WI38 (cell line): ENCODE measurements at regions not wholly inside any gene's neighbourhood (a gene's known extent, or its start where the extent isn't known, plus 50 kb on each side); places are given as distances from the start of the nearest gene placed in this dataset.

Experiments
- H3K4me3 ChIP-seq: 2 replicates; pipeline ENCODE4 v1.5.1; 2011; ENCODE audit warnings: low read depth, mild to moderate bottlenecking, control low read depth, low read length
- TF ChIP-seq, protein P1 (sequence below): IDR thresholded peaks from 2 replicates; pipeline ENCODE4 v1.5.1; 2012; ENCODE audit warnings: low read depth, mild to moderate bottlenecking, control low read depth, low read length

DNA sequence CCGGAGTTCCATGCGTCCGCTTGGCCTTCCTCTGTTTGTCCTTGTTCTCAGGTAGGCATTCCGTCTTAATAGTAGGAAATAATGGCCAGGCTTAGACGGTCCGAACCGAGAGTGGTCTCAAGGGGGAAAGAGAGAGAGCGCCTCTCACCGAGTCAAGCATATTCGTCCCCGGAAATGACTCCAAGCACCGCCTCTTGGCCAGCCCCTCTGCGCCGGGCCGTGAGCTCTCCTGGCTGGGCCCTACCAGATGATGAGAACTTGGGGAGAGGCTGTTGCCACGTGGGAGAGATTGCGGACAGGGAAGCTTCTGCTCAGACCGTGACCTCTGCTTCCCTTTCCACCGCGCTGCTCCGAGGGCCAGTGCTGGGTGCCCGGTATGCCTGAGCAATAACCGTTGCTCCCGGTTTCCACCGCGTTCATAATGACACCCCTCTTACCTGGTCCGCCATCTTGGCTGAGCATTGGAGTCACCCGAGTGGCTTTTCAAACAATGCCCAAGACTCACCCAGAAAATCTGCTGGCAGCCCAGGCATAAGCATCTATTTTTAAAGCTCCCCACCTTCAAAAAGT lies 251.1 kb upstream of the SHH start:
- no peak overlapping the region for H3K4me3 ChIP-seq
- TF ChIP-seq, protein P1, sequence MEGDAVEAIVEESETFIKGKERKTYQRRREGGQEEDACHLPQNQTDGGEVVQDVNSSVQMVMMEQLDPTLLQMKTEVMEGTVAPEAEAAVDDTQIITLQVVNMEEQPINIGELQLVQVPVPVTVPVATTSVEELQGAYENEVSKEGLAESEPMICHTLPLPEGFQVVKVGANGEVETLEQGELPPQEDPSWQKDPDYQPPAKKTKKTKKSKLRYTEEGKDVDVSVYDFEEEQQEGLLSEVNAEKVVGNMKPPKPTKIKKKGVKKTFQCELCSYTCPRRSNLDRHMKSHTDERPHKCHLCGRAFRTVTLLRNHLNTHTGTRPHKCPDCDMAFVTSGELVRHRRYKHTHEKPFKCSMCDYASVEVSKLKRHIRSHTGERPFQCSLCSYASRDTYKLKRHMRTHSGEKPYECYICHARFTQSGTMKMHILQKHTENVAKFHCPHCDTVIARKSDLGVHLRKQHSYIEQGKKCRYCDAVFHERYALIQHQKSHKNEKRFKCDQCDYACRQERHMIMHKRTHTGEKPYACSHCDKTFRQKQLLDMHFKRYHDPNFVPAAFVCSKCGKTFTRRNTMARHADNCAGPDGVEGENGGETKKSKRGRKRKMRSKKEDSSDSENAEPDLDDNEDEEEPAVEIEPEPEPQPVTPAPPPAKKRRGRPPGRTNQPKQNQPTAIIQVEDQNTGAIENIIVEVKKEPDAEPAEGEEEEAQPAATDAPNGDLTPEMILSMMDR = no peak

DNA sequence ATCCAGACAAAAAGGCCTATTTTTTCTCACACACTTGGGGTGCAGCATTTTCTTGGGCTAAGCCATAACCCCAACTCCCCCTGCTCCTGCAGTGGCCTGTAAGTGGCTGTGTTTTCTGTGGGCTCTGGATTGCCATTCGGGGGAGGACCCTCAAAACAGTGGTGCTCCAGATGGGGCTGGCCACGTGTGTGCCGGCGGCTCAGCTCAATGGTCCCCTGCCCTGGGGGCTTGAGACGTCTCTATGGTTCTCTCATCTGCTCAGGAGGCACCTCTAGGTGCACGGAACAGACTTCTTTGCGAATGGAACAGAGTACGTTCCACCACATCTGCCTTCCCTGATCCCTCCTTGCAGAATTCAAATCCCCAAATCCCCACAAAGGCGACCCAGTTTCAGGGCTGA lies 250.0 kb upstream of the SHH start:
- no peak overlapping the region for H3K4me3 ChIP-seq
- TF ChIP-seq, protein P1 = no peak

DNA sequence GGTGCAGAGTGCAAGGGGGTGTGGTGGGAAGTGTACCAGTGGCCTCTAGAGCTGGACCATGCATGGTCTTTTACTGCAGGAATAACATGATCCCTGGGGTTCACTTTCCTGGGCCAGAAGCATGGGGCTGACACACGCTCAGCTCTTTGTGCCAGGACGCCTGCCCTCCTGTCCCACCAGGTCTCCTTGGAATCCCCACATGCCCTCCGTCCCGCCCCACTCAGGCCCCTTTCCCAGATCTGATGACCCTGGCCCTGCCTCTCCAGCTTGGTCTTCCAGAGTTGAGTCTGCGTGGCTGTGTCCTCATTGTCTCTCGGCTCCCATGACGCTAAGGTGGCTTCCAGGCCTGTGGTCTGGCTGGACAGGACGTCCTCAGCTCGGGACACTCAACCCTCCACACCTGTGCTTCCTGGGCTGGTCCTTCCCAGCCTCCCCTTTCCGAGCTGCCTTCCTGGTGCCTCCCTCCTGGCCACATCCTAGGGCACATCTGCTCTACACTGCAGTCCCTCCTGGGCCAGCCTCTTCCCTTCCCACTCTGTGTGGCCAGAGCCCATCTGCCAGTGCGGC lies 249.5 kb upstream of the SHH start:
- TF ChIP-seq, protein P1 = no peak
- no peak overlapping the region for H3K4me3 ChIP-seq

DNA sequence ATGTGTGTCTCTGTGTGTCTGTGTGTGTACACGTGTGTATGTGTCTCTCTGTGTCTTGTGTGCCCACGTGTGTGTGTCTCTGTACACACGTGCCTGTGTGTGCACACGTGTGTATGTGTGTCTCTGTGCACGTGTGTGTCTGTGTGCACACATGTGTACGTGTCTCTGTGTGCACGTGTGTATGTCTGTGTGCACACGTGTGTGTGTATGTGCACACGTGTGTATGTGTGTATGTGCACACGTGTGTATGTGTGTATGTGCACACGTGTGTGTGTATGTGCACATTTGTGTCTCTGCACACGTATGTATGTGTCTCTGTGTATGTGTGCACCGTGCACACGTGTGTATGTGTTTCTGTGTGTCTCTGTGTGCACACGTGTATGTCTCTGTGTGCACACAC lies 248.7 kb upstream of the SHH start:
- TF ChIP-seq, protein P1 = no peak
- H3K4me3 ChIP-seq = no peak overlapping the region

DNA sequence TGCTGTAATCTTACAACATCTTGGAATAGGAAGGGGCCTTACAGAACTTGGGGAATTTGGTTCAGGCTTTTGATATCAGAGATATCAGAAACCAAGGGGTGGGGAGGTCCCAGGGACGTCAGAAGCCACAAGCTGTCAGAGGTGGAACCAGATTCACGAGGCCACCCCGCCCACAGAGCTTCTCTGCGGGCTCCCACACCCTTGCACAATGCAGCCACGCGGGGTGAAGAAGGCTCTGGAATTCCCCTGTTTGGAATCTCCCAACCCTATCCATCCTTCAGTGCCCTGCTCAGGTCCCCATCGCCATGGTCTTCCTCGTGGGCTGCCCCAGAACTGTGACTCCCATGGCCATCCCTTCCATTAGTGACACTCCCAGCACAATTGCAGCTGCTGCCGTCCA lies 247.1 kb upstream of the SHH start:
- TF ChIP-seq, protein P1 = no peak
- H3K4me3 ChIP-seq = no peak overlapping the region

DNA sequence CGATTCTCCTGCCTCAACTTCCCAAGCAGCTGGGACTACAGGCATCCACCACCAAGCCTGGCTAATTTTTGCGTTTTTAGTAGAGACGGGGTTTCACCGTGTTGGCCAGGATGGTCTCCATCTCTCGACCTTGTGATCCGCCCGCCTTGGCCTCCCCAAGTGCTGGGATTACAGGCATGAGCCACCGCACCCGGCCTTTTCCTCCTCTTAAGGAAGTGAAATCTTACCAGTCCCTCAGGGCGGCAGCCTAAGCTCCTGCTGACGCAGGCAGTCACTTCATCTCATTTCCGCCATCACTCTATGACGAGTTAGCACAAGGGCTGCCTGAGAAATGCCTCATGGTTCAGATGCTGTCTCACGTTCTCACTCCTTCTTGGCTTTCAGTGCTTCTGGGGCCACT lies 246.0 kb upstream of the SHH start:
- TF ChIP-seq, protein P1 = no peak
- no peak overlapping the region for H3K4me3 ChIP-seq

DNA sequence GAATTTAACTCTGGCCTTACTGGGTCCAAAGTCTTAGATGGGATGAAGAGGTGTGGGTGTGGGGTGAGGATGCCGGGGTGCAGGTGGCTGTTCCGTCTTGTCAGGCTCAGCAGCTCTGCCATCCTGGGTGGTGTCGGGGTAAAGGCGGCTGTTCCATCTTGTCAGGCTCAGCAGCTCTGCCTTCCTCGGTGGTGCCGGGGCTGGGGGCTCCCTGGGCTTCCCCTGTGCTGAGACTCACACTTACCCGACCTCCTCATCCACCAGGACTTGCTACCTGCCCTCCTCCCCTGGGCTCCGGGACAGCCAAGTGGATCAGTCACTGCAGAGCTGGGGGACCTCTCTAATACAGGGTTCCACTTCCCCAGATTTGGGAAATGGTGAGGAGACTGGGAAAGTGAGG lies 244.3 kb upstream of the SHH start:
- TF ChIP-seq, protein P1 = no peak
- H3K4me3 ChIP-seq = no peak overlapping the region
